ENCODE measurements at regions not wholly inside any gene's neighbourhood (a gene's known extent, or its start where the extent isn't known, plus 50 kb on each side); places are given as distances from the start of the nearest gene placed in this dataset.
"Not testable (repeated sequence)": the region's sequence is repeated elsewhere in the genome, so short reads cannot be mapped to it uniquely, and the experiment has no call there.

GRCh38 chr20:29687438-29687837, 1570.0 kb upstream of the DEFB115 start:
- no peak for DNase-seq

GRCh38 chr20:29689411-29690225, 1567.8 kb upstream of the DEFB115 start:
- DNase-seq, result peak; percentile 42

- no peak for DNase-seq
Observed at GRCh38 chr20:29690274-29690673, 1567.2 kb upstream of the DEFB115 start.

GRCh38 chr20:29740601-29740950, 1516.9 kb upstream of the DEFB115 start:
- no peak for DNase-seq

GRCh38 chr20:29740951-29741593, 1516.4 kb upstream of the DEFB115 start:
- DNase-seq, result no peak

GRCh38 chr20:29741594-29741893, 1515.9 kb upstream of the DEFB115 start:
- no peak for DNase-seq

- DNase-seq, result no peak
Observed at GRCh38 chr20:29741894-29742698, 1515.4 kb upstream of the DEFB115 start.

- DNase-seq, result no peak
Observed at GRCh38 chr20:29742699-29743100, 1514.8 kb upstream of the DEFB115 start.

GRCh38 chr20:29743101-29743931, 1514.1 kb upstream of the DEFB115 start:
- DNase-seq, result no peak

GRCh38 chr20:29744071-29744470, 1513.4 kb upstream of the DEFB115 start:
- no peak for DNase-seq

- DNase-seq, result not testable (repeated sequence)
Observed at GRCh38 chr20:29745534-29746245, 1511.8 kb upstream of the DEFB115 start.

- no peak for DNase-seq
Observed at GRCh38 chr20:29750268-29750899, 1507.1 kb upstream of the DEFB115 start.

- not testable (repeated sequence) for DNase-seq
Observed at GRCh38 chr20:29752644-29753425, 1504.6 kb upstream of the DEFB115 start.

GRCh38 chr20:29753426-29753746, 1504.1 kb upstream of the DEFB115 start:
- not testable (repeated sequence) for DNase-seq

GRCh38 chr20:29753879-29754278, 1503.6 kb upstream of the DEFB115 start:
- not testable (repeated sequence) for DNase-seq

GRCh38 chr20:29755854-29756498, 1501.5 kb upstream of the DEFB115 start:
- DNase-seq, result not testable (repeated sequence)

GRCh38 chr20:29756664-29757063, 1500.8 kb upstream of the DEFB115 start:
- DNase-seq, result no peak

- DNase-seq, result not testable (repeated sequence)
Observed at GRCh38 chr20:29761621-29762385, 1495.7 kb upstream of the DEFB115 start.

GRCh38 chr20:29762620-29763019, 1494.8 kb upstream of the DEFB115 start:
- DNase-seq, result no peak
